ENCODE measurements at regions not wholly inside any gene's neighbourhood (a gene's known extent, or its start where the extent isn't known, plus 50 kb on each side); places are given as distances from the start of the nearest gene placed in this dataset.

DNA sequence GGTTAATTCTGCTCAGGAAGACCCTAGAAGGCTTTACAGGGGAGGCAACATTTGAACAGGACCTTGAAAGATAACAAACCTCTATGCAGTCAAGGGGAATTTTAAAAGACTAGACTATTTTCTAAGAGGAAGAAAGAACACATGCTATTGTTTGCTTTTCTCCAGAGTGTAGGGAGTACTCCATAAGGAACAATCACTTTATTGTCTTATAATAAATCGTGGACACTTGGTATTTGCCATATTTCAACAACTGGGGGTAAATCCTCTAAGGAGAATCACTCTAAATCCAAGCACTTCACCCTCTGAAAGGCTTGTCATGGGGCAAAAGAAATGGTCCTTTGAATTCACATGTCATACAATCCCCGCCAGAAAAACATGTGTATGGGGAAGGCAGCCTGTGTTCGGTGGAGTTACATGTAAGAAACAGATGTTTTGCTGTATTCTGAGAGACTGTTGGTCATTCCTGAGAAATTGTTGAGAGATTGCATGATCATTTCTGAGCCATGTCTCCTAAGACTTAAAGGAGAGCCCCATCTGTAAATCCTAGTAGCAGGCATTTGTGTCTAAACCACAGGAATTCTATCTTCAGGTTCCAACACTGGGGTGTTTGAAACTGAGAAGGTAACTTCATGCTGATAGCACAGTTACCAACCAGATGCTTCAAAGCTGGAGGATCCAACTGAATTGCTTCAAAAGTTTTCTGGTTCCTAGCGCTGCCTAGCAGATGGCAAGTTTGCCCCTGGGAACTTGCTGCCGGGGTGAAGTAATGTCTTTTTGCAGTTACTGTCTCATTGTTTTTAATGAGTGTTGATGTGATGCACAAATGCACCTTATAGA is 66.8 kb downstream of the FZD4 start:
- Histone ChIP-seq H3K9me3 (ENCODE audit: insufficient read depth, low read length, severe bottlenecking) (no peaks in the 10 kb centered on the region), H3K27me3 (ENCODE audit: insufficient read depth, low read length, poor library complexity) (no peaks in the 10 kb centered on the region), H3K4me1 (ENCODE audit: insufficient read depth, low read length) (no peaks in the 10 kb centered on the region), H2AFZ (ENCODE audit: low read depth, low read length) (no peak overlapping the region), H3K4me2 (ENCODE audit: insufficient read depth, low read length) (no peak overlapping the region), H4K20me1 (ENCODE audit: insufficient read depth, low read length) (no peaks in the 10 kb centered on the region), H3K9ac (ENCODE audit: low read depth, low read length) (no peak overlapping the region), H3K36me3 (ENCODE audit: insufficient read depth, low read length) (no peaks in the 10 kb centered on the region), H3K79me2 (ENCODE audit: insufficient read depth, low read length) (no peaks in the 10 kb centered on the region), H3K4me3 (ENCODE audit: low read depth in 1 of 2, low read length in 2 of 2) (no peak overlapping the region), H3K27ac (ENCODE audit: low read length) (no peak overlapping the region)
- no peak for ATAC-seq (ENCODE audit: insufficient read depth, low read depth)
- TF ChIP-seq, protein P1, sequence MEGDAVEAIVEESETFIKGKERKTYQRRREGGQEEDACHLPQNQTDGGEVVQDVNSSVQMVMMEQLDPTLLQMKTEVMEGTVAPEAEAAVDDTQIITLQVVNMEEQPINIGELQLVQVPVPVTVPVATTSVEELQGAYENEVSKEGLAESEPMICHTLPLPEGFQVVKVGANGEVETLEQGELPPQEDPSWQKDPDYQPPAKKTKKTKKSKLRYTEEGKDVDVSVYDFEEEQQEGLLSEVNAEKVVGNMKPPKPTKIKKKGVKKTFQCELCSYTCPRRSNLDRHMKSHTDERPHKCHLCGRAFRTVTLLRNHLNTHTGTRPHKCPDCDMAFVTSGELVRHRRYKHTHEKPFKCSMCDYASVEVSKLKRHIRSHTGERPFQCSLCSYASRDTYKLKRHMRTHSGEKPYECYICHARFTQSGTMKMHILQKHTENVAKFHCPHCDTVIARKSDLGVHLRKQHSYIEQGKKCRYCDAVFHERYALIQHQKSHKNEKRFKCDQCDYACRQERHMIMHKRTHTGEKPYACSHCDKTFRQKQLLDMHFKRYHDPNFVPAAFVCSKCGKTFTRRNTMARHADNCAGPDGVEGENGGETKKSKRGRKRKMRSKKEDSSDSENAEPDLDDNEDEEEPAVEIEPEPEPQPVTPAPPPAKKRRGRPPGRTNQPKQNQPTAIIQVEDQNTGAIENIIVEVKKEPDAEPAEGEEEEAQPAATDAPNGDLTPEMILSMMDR (IDR thresholded peaks at IDR 0.05; ENCODE audit: borderline replicate concordance, extremely low read depth, low read length, poor library complexity, severe bottlenecking) = no peak
- TF ChIP-seq EZH2 (IDR thresholded peaks at IDR 0.05; ENCODE audit: borderline replicate concordance, low read depth, low read length, severe bottlenecking) = no peak
- DNase-seq = no peak

DNA sequence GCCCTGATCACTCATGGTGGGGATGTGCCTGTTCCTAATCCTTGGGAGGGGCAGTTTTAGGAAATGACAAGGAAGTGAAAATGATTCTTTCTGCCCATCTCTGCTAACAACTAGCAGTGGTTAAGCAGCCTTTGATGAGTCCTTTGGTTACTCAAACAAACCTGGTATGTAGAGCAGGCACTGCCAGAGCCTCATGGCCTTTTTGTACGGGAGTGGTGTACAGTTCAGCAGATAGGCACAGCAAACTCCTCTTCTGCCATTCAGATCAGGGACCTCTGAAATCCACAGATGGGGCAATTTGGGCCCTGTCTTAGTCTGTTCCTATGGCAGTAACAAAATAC is 66.2 kb downstream of the FZD4 start:
- no peak overlapping the region for H3K4me3 ChIP-seq (ENCODE audit: low read depth in 1 of 2, low read length in 2 of 2)
- H3K36me3 ChIP-seq (ENCODE audit: insufficient read depth, low read length) = no peaks in the 10 kb centered on the region
- H4K20me1 ChIP-seq (ENCODE audit: insufficient read depth, low read length) = no peaks in the 10 kb centered on the region
- H3K4me1 ChIP-seq (ENCODE audit: insufficient read depth, low read length) = no peaks in the 10 kb centered on the region
- ATAC-seq (ENCODE audit: insufficient read depth, low read depth) = no peak
- DNase-seq = no peak
- no peaks in the 10 kb centered on the region for H3K9me3 ChIP-seq (ENCODE audit: insufficient read depth, low read length, severe bottlenecking)
- H3K27ac ChIP-seq (ENCODE audit: low read length) = no peak overlapping the region
- TF ChIP-seq EZH2 (IDR thresholded peaks at IDR 0.05; ENCODE audit: borderline replicate concordance, low read depth, low read length, severe bottlenecking) = no peak
- TF ChIP-seq, protein P1 (IDR thresholded peaks at IDR 0.05; ENCODE audit: borderline replicate concordance, extremely low read depth, low read length, poor library complexity, severe bottlenecking) = no peak
- no peaks in the 10 kb centered on the region for H3K27me3 ChIP-seq (ENCODE audit: insufficient read depth, low read length, poor library complexity)
- no peaks in the 10 kb centered on the region for H3K79me2 ChIP-seq (ENCODE audit: insufficient read depth, low read length)
- H2AFZ ChIP-seq (ENCODE audit: low read depth, low read length) = no peak overlapping the region
- no peak overlapping the region for H3K9ac ChIP-seq (ENCODE audit: low read depth, low read length)
- no peak overlapping the region for H3K4me2 ChIP-seq (ENCODE audit: insufficient read depth, low read length)

DNA sequence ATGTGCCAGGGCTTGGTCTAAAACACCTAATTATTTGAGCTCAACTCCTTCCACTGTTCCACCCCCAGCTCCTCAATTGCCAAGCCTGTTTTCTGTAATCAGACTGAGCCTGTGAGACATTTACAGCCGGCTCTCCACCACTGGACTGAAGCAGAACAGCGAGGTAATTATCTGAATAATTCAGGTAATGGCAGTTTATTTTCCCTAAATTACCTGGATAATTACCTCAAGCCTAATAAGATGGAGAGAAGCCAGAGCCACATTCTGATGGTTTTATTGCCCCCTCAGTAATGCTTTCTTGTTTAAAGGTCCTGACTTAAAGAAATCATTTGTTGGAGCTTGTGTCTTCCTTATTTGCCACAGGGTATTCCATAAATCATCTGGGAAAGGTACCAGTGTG is 64.2 kb downstream of the FZD4 start:
- Histone ChIP-seq H3K9me3 (ENCODE audit: insufficient read depth, low read length, severe bottlenecking) (no peaks in the 10 kb centered on the region), H3K27me3 (ENCODE audit: insufficient read depth, low read length, poor library complexity) (no peaks in the 10 kb centered on the region), H3K4me1 (ENCODE audit: insufficient read depth, low read length) (no peaks in the 10 kb centered on the region), H3K27ac (ENCODE audit: low read length) (no peak overlapping the region), H3K4me3 (ENCODE audit: low read depth in 1 of 2, low read length in 2 of 2) (no peak overlapping the region), H3K79me2 (ENCODE audit: insufficient read depth, low read length) (no peaks in the 10 kb centered on the region), H4K20me1 (ENCODE audit: insufficient read depth, low read length) (no peaks in the 10 kb centered on the region), H2AFZ (ENCODE audit: low read depth, low read length) (no peak overlapping the region), H3K9ac (ENCODE audit: low read depth, low read length) (no peak overlapping the region), H3K4me2 (ENCODE audit: insufficient read depth, low read length) (no peak overlapping the region), H3K36me3 (ENCODE audit: insufficient read depth, low read length) (no peaks in the 10 kb centered on the region)
- ATAC-seq (ENCODE audit: insufficient read depth, low read depth) = no peak
- TF ChIP-seq, protein P1 (IDR thresholded peaks at IDR 0.05; ENCODE audit: borderline replicate concordance, extremely low read depth, low read length, poor library complexity, severe bottlenecking) = no peak
- no peak for TF ChIP-seq EZH2 (IDR thresholded peaks at IDR 0.05; ENCODE audit: borderline replicate concordance, low read depth, low read length, severe bottlenecking)
- no peak for DNase-seq

All from DND-41 (cell line).